ENCODE measurements at regions not wholly inside any gene's neighbourhood (a gene's known extent, or its start where the extent isn't known, plus 50 kb on each side); places are given as distances from the start of the nearest gene placed in this dataset.
"Not testable (repeated sequence)": the region's sequence is repeated elsewhere in the genome, so short reads cannot be mapped to it uniquely, and the experiment has no call there.

GRCh38 chr5:160494451-160494850 is 72.8 kb downstream of the PTTG1 start:
- TF ChIP-seq, protein P1, sequence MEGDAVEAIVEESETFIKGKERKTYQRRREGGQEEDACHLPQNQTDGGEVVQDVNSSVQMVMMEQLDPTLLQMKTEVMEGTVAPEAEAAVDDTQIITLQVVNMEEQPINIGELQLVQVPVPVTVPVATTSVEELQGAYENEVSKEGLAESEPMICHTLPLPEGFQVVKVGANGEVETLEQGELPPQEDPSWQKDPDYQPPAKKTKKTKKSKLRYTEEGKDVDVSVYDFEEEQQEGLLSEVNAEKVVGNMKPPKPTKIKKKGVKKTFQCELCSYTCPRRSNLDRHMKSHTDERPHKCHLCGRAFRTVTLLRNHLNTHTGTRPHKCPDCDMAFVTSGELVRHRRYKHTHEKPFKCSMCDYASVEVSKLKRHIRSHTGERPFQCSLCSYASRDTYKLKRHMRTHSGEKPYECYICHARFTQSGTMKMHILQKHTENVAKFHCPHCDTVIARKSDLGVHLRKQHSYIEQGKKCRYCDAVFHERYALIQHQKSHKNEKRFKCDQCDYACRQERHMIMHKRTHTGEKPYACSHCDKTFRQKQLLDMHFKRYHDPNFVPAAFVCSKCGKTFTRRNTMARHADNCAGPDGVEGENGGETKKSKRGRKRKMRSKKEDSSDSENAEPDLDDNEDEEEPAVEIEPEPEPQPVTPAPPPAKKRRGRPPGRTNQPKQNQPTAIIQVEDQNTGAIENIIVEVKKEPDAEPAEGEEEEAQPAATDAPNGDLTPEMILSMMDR (IDR thresholded peaks at IDR 0.05; ENCODE audit: unreplicated experiment), result no peak
- peaks cover 18% of the 10 kb centered on the region for H3K4me1 Mint-ChIP-seq (ENCODE audit: unreplicated experiment)
- H3K27ac Mint-ChIP-seq (ENCODE audit: unreplicated experiment), result no peak overlapping the region
- H3K36me3 Mint-ChIP-seq (ENCODE audit: low read depth, unreplicated experiment), result no peaks in the 10 kb centered on the region
- H3K27me3 Mint-ChIP-seq (ENCODE audit: unreplicated experiment), result peaks cover 1% of the 10 kb centered on the region
- DNase-seq (ENCODE audit: low spot score), result no peak
- H3K4me3 Mint-ChIP-seq (ENCODE audit: unreplicated experiment), result no peak overlapping the region
- H3K9me3 Mint-ChIP-seq (ENCODE audit: unreplicated experiment), result no peaks in the 10 kb centered on the region

DNA sequence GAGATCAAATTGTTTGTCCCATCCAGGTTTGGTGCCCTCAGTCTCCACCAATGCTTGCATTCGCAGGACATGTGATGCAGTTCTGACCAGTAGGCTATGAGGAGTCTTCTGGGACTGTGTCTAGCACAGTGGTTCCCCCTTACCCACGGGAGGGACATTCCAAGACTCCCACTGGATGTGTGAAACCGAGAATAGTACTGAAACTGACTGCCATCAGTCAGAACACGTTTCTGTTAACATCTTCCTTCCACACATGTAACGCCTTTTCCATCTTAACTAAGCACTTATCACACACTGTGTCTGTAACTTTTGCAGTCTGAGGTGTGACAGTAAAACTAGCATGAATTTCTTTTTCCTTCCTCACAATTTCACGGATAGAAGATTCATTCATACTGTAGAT is 74.7 kb downstream of the PTTG1 start:
- H3K27me3 Mint-ChIP-seq (ENCODE audit: unreplicated experiment), result peaks cover 1% of the 10 kb centered on the region
- no peak overlapping the region for H3K27ac Mint-ChIP-seq (ENCODE audit: unreplicated experiment)
- no peaks in the 10 kb centered on the region for H3K9me3 Mint-ChIP-seq (ENCODE audit: unreplicated experiment)
- H3K36me3 Mint-ChIP-seq (ENCODE audit: low read depth, unreplicated experiment), result no peaks in the 10 kb centered on the region
- H3K4me3 Mint-ChIP-seq (ENCODE audit: unreplicated experiment), result no peak overlapping the region
- H3K4me1 Mint-ChIP-seq (ENCODE audit: unreplicated experiment), result peaks cover 23% of the 10 kb centered on the region
- TF ChIP-seq, protein P1 (IDR thresholded peaks at IDR 0.05; ENCODE audit: unreplicated experiment), result no peak
- no peak for DNase-seq (ENCODE audit: low spot score)

GRCh38 chr5:160496784-160497183 is 75.1 kb downstream of the PTTG1 start:
- H3K27me3 Mint-ChIP-seq (ENCODE audit: unreplicated experiment), result peaks cover 1% of the 10 kb centered on the region
- DNase-seq (ENCODE audit: low spot score), result no peak
- no peak overlapping the region for H3K27ac Mint-ChIP-seq (ENCODE audit: unreplicated experiment)
- no peaks in the 10 kb centered on the region for H3K9me3 Mint-ChIP-seq (ENCODE audit: unreplicated experiment)
- peaks cover 23% of the 10 kb centered on the region for H3K4me1 Mint-ChIP-seq (ENCODE audit: unreplicated experiment)
- no peaks in the 10 kb centered on the region for H3K36me3 Mint-ChIP-seq (ENCODE audit: low read depth, unreplicated experiment)
- no peak overlapping the region for H3K4me3 Mint-ChIP-seq (ENCODE audit: unreplicated experiment)
- TF ChIP-seq, protein P1 (IDR thresholded peaks at IDR 0.05; ENCODE audit: unreplicated experiment), result no peak

GRCh38 chr5:160497878-160498277 is 76.2 kb downstream of the PTTG1 start:
- DNase-seq (ENCODE audit: low spot score), result no peak
- no peak overlapping the region for H3K27ac Mint-ChIP-seq (ENCODE audit: unreplicated experiment)
- no peak overlapping the region for H3K4me3 Mint-ChIP-seq (ENCODE audit: unreplicated experiment)
- H3K36me3 Mint-ChIP-seq (ENCODE audit: low read depth, unreplicated experiment), result no peaks in the 10 kb centered on the region
- H3K9me3 Mint-ChIP-seq (ENCODE audit: unreplicated experiment), result no peaks in the 10 kb centered on the region
- H3K4me1 Mint-ChIP-seq (ENCODE audit: unreplicated experiment), result peaks cover 23% of the 10 kb centered on the region
- TF ChIP-seq, protein P1 (IDR thresholded peaks at IDR 0.05; ENCODE audit: unreplicated experiment), result no peak
- H3K27me3 Mint-ChIP-seq (ENCODE audit: unreplicated experiment), result peaks cover 1% of the 10 kb centered on the region

- not testable (repeated sequence) for H3K27me3 Mint-ChIP-seq (ENCODE audit: unreplicated experiment); H3K4me3 Mint-ChIP-seq (ENCODE audit: unreplicated experiment); H3K27ac Mint-ChIP-seq (ENCODE audit: unreplicated experiment); H3K9me3 Mint-ChIP-seq (ENCODE audit: unreplicated experiment); H3K36me3 Mint-ChIP-seq (ENCODE audit: low read depth, unreplicated experiment); DNase-seq (ENCODE audit: low spot score)
- peaks cover 23% of the 10 kb centered on the region for H3K4me1 Mint-ChIP-seq (ENCODE audit: unreplicated experiment)
Observed at GRCh38 chr5:160498441-160499043, 76.9 kb downstream of the PTTG1 start.

Measured in endothelial cell (in vitro differentiated cells).